A549 (cell line): ENCODE measurements at regions not wholly inside any gene's neighbourhood (a gene's known extent, or its start where the extent isn't known, plus 50 kb on each side); places are given as distances from the start of the nearest gene placed in this dataset.

ENCODE experiments used
- ATAC-seq, 2 experiments: fragments of 200-7000 bp in 1 of 2; fragments of >200 bp in 1 of 2; cut with Nextera tagmentation in 1 of 2; cut with Tn5 transposase in 1 of 2; 3 replicates each; pipeline versions ENCODE4 v1.8.0 to v1.9.1; 2018 to 2020; ENCODE audit warnings: mild to moderate bottlenecking in 1 of 2, moderate library complexity in 1 of 2
- CTCF ChIA-PET: fragments of 300-600 bp; sonication (Branson Sonifier 250); formaldehyde crosslinking; extraction: SDS; loops from one replicate; lab custom pipeline; 2021; ENCODE audit warnings: antibody characterized with exemption, inconsistent platforms; lab: Yijun Ruan, JAX
- POLR2A ChIA-PET: fragments of 350-600 bp; formaldehyde crosslinking; extraction: SDS; loops from one replicate; lab custom pipeline; 2021; ENCODE audit warnings: antibody characterized with exemption, inconsistent platforms; lab: Yijun Ruan, JAX
- DNase-seq, 2 experiments: peaks; one replicate each; pipeline versions ENCODE4 v3.0.0 to v3.0.0-alpha.2; 2011 to 2016; ENCODE audit warnings: low read depth in 1 of 2, low spot score in 1 of 2
- FAIRE-seq: peaks from 2 replicates; lab custom pipeline; 2011; peaks lifted over from hg19 to GRCh38; lab: Jason Lieb, UNC
- H3K27ac ChIP-seq, 2 experiments: fragments of >200 bp; sonication (Bioruptor Twin); formaldehyde crosslinking; 3 replicates each; pipeline ENCODE4 v1.5.1; 2016 to 2017
- H3K4me1 ChIP-seq: fragments of >200 bp; sonication (Bioruptor Twin); formaldehyde crosslinking; 3 replicates; pipeline ENCODE4 v1.6.1; 2016
- H3K4me2 ChIP-seq: fragments of >200 bp; sonication (Bioruptor Twin); formaldehyde crosslinking; 3 replicates; pipeline ENCODE4 v1.6.1; 2016
- H3K4me3 ChIP-seq: fragments of >200 bp; sonication (Bioruptor Twin); formaldehyde crosslinking; 3 replicates; pipeline ENCODE4 v1.5.1; 2016
- H3K9me3 ChIP-seq: fragments of >200 bp; sonication (Bioruptor Twin); formaldehyde crosslinking; 3 replicates; pipeline ENCODE4 v1.6.1; 2016
- CEBPB ChIP-seq, 2 experiments: fragments of >200 bp in 1 of 2; sonication (Bioruptor Twin) in 1 of 2; formaldehyde crosslinking in 1 of 2; IDR thresholded peaks; 2 replicates each; pipeline ENCODE4 v1.6.1; 2012 to 2016
- E2F6 ChIP-seq: IDR thresholded peaks from 2 replicates; pipeline ENCODE4 v1.6.1; 2012; ENCODE audit warnings: low read depth, borderline replicate concordance
- ESRRA ChIP-seq: fragments of 150-350 bp; IDR thresholded peaks from 2 replicates; pipeline ENCODE4 v1.6.1; 2014; ENCODE audit warnings: mild to moderate bottlenecking, low read length, borderline replicate concordance
- FOSB ChIP-seq: fragments of 250-450 bp; sonication (Bioruptor Pico); IDR thresholded peaks from 2 replicates; pipeline ENCODE4 v1.5.0; 2020; ENCODE audit warnings: mild to moderate bottlenecking, moderate library complexity
- HOXB13 ChIP-seq: fragments of 250-450 bp; sonication (Bioruptor Pico); IDR thresholded peaks from 2 replicates; pipeline ENCODE4 v1.5.0; 2020; ENCODE audit warnings: low read depth, mild to moderate bottlenecking, moderate library complexity
- KDM5A ChIP-seq: fragments of 200-600 bp; sonication (generic); IDR thresholded peaks from 2 replicates; pipeline ENCODE4 v1.6.1; 2016; ENCODE audit warnings: antibody characterized with exemption, mild to moderate bottlenecking
- MAFK ChIP-seq: fragments of 450-650 bp; IDR thresholded peaks from 2 replicates; pipeline ENCODE4 v1.6.1; 2014; ENCODE audit not compliant: partially characterized antibody
- MAX ChIP-seq: IDR thresholded peaks from 2 replicates; pipeline ENCODE4 v1.6.1; 2012
- MYC ChIP-seq: IDR thresholded peaks from 2 replicates; pipeline ENCODE4 v1.6.1; 2012; ENCODE audit warnings: mild to moderate bottlenecking, inconsistent platforms, low read length, improper control_type of control experiment, borderline replicate concordance
- NR3C1 ChIP-seq: fragments of >200 bp; sonication (Bioruptor Twin); formaldehyde crosslinking; IDR thresholded peaks from 3 replicates; pipeline ENCODE4 v1.6.1; 2017
- PHF8 ChIP-seq: fragments of 200-600 bp; sonication (generic); IDR thresholded peaks from 2 replicates; pipeline ENCODE4 v1.6.1; 2016; ENCODE audit warnings: low read depth, mild to moderate bottlenecking, antibody characterized with exemption, moderate library complexity, borderline replicate concordance
- RAD21 ChIP-seq, 2 experiments: fragments of >200 bp in 1 of 2; sonication (Bioruptor Twin) in 1 of 2; formaldehyde crosslinking in 1 of 2; IDR thresholded peaks in 1 of 2; conservative IDR thresholded peaks in 1 of 2; 2 replicates in 1 of 2; 3 replicates in 1 of 2; pipeline ENCODE4 v1.6.1; 2012 to 2018; ENCODE audit warnings: inconsistent platforms in 1 of 2
- TFCP2L1 ChIP-seq: fragments of 250-450 bp; sonication (Bioruptor Pico); IDR thresholded peaks from 2 replicates; pipeline ENCODE4 v1.5.0; 2021; ENCODE audit warnings: mild to moderate bottlenecking
- ZFP36 ChIP-seq: fragments of 450-650 bp; IDR thresholded peaks from 2 replicates; pipeline ENCODE4 v1.6.1; 2014; ENCODE audit warnings: borderline replicate concordance; ENCODE audit not compliant: partially characterized antibody
- ZSCAN20 ChIP-seq: fragments of 250-450 bp; sonication (Bioruptor Pico); IDR thresholded peaks from 2 replicates; pipeline ENCODE4 v1.8.0; 2022; ENCODE audit warnings: mild to moderate bottlenecking, moderate library complexity
- WGBS: methylation state at CpG from one replicate; pipeline ENCODE4 v1.1.6; 2017; ENCODE audit errors: missing lambda C conversion rate; 5-methylcytosine and 5-hydroxymethylcytosine counted together
- TF ChIP-seq, protein P1 (sequence below): fragments of >200 bp; sonication (Bioruptor Twin); formaldehyde crosslinking; IDR thresholded peaks from 3 replicates; pipeline ENCODE4 v1.6.1; 2016

DNA sequence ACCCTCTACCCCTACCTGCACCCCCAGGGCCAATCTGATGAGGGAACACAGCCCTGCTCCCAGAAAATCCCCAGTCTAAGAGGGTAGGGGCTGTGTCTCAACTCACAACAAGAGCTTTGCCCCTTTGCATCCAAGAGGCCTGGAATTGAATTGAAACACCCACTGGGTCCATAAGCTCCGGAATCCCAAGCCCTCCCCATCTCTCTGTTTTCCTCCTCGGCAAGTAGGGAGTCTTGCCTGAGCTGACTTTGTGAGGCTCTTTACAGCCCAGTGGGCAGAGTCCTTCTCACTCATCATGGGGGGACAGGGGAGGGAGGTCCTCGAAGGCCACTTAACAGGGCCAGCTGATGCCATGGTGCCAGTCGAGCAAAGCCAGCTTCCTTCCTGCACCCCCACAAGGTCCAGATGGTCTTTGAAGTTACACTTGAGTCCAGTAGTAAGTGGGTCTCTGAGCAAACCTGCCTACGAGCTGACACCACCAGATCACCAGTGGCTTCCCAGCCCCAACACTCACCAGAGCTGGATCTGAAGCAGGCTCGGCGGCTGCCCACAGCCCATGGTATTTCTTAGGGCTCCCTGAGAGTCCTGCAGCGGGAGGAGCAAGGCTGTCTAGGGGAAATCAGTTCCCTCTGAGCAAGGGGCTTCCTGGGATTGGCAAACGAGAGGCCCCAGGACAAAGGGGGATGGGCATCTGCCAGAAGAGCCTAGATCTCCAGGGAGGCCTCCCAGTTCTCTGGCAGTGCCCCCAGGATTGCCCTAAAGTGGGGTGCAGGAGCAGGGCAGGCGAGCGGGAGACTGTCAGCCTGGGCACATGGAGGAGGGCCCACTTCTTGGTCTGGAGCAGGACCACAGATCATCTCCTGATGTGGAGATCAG, 144.5 kb downstream of the VEGFA start (continued):
- TF ChIP-seq KDM5A (no peak), NR3C1 (no peak), ESRRA (no peak), FOSB (CRISPR knock-in tag) (no peak), ZFP36 (no peak)

DNA sequence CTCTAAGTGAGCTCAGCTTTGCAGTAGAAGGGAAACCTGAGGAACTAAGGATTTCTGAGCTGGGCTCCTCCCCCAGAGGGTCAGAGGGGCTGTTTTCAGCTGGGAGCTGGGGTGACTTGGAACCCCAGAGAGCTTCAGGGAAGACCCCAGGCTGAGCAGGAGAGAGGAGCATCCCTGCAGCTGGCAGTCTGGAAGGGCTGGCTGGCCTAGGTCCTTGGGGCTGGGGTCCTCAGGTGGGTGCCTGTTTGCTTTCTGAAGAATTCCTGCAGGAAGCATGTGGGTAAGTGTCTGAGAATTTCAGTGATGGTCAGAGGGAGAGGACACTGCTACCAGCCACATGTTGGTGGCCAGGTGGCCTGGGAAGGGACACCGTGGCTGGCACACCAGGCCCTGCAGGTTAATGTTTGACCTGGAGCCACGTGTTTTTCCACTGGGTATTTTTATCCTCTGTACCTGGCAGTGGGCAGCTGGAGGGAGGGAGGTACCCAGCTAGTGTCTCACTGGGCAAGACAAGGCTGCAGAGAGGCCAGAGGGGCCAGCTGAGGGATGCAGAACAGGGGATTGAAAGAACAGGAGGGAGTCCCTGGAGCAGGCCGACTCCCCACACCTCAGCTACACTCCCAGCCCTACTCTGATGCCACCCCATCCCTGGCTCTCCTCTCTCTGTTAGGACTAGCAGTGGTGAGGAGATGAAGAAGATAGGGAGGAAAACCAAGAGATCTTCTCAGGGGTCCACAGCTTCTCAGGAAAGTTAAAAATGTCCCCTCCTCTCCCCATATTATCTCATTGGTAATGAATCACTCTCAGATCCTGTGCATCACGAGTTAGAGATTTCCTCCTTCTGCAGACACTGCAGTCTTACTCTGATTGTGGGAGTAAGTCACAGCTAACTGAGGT, 143.6 kb downstream of the VEGFA start:
- POLR2A ChIA-PET = no interaction called here
- Histone ChIP-seq H3K27ac (peak overlapping the region; percentile 88 to 96), H3K4me3 (no peak overlapping the region), H3K9me3 (no peaks in the 10 kb centered on the region)
- FAIRE-seq = no peak
- 0 out of 2 replicates have a peak, but pooled peaks have one; percentile 17 for TF ChIP-seq MAX
- TF ChIP-seq ZSCAN20 (CRISPR knock-in tag) = no peak
- TF ChIP-seq, all 56 proteins: peak for 1
- H3K4me2 ChIP-seq = peak overlapping the region; percentile 41
- ATAC-seq = peak in 1 of 2 experiments; percentile 45; a peak in 3 of 6 replicates
- peaks cover 71% of the 10 kb centered on the region for H3K4me1 ChIP-seq
- WGBS = 40% methylated on average over 3 of the region's 4 CpGs
- no peak for DNase-seq
- CTCF ChIA-PET = interaction anchor here (1.0 to 1.8 kb wide), 4 partner anchors 11 to 143 kb away, joined by 3 to 4 read pairs (median 3); partner anchors contain the start of gene VEGFA

GRCh38 chr6:43912598-43913371, 142.8 kb downstream of the VEGFA start:
- WGBS = 88% methylated on average over 12 of the region's 14 CpGs
- ChIA-PET CTCF (interaction anchor here (1.1 to 1.8 kb wide), 4 partner anchors 10 to 56 kb away, joined by 3 to 4 read pairs (median 3); no protein-coding TSS in a partner anchor), POLR2A (no interaction called here)

More at GRCh38 chr6:43912598-43913371, 142.8 kb downstream of the VEGFA start:
- peaks cover 68% of the 10 kb centered on the region for H3K4me1 ChIP-seq
- FAIRE-seq = no peak
- TF ChIP-seq PHF8 = no peak
- TF ChIP-seq, protein P1, sequence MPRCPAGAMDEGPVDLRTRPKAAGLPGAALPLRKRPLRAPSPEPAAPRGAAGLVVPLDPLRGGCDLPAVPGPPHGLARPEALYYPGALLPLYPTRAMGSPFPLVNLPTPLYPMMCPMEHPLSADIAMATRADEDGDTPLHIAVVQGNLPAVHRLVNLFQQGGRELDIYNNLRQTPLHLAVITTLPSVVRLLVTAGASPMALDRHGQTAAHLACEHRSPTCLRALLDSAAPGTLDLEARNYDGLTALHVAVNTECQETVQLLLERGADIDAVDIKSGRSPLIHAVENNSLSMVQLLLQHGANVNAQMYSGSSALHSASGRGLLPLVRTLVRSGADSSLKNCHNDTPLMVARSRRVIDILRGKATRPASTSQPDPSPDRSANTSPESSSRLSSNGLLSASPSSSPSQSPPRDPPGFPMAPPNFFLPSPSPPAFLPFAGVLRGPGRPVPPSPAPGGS = no peak
- TF ChIP-seq RAD21 (conservative IDR thresholded peaks at IDR 0.05 in 1 of 2, IDR thresholded peaks at IDR 0.05 in 1 of 2) = no peak
- no peak for TF ChIP-seq NR3C1
- no peak for TF ChIP-seq CEBPB (IDR thresholded peaks at IDR 0.05)
- TF ChIP-seq HOXB13 (CRISPR knock-in tag) = no peak
- no peak for TF ChIP-seq TFCP2L1
- TF ChIP-seq ZFP36 = no peak
- TF ChIP-seq MYC = no peak
- no peak for TF ChIP-seq MAFK
- TF ChIP-seq E2F6 = no peak
- no peak for TF ChIP-seq MAX
- no peaks in the 10 kb centered on the region for H3K9me3 ChIP-seq
- no peak overlapping the region for H3K4me3 ChIP-seq
- DNase-seq = no peak
- peak in 1 of 2 experiments; percentile 36; a peak in 4 of 6 replicates for ATAC-seq
- peak overlapping the region; percentile 88 to 96 for H3K27ac ChIP-seq
- H3K4me2 ChIP-seq = peak overlapping the region; percentile 41
